ENCODE measurements at regions not wholly inside any gene's neighbourhood (a gene's known extent, or its start where the extent isn't known, plus 50 kb on each side); places are given as distances from the start of the nearest gene placed in this dataset.

DNA sequence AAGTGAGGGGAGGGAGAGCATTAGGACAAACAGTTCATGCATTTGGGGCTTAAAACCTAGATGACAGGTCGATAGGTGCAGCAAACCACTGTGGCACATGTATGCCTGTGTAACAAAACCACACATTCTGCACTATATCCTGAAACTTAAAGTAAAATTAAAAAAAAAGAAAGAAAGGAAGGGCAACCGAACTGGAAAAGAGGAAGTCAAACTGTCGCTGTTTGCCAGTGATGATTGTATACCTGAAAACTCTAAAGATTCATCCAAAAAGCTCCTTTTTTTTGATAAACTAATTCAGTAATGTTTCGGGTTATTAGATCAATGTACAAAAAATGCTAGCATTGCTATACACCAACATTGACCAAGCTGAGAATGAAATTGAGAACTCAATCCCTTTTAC is 259.0 kb upstream of the ALG10 start:
- H3K4me3 ChIP-seq = no peak overlapping the region
- H2AFZ ChIP-seq = no peak overlapping the region
- Mint-ChIP-seq H3K9me3 (no peaks in the 10 kb centered on the region), H3K36me3 (ENCODE audit: low read depth) (no peaks in the 10 kb centered on the region), H3K4me1 (no peaks in the 10 kb centered on the region), H3K4me3 (no peak overlapping the region), H3K27ac (no peak overlapping the region), H3K27me3 (ENCODE audit: insufficient read depth, low read depth, poor library complexity) (no peaks in the 10 kb centered on the region)
- no peaks in the 10 kb centered on the region for H3F3A ChIP-seq (replicated peaks; ENCODE audit: low read depth)
- no peaks in the 10 kb centered on the region for H3K27me3 ChIP-seq (ENCODE audit: insufficient read depth)
- no peaks in the 10 kb centered on the region for H3K9me2 ChIP-seq (ENCODE audit: insufficient read depth)
- H3K4me2 ChIP-seq = no peak overlapping the region
- no peak for ATAC-seq
- DNase-seq (ENCODE audit: low spot score) = no peak
- no peaks in the 10 kb centered on the region for H3K79me2 ChIP-seq (replicated peaks; ENCODE audit: insufficient read depth)
- no peaks in the 10 kb centered on the region for H4K20me1 ChIP-seq (replicated peaks; ENCODE audit: insufficient read depth)
- no peaks in the 10 kb centered on the region for H3K4me1 ChIP-seq (ENCODE audit: insufficient read depth)
- no peak overlapping the region for H3K27ac ChIP-seq (ENCODE audit: low read depth)
- TF ChIP-seq, protein P1, sequence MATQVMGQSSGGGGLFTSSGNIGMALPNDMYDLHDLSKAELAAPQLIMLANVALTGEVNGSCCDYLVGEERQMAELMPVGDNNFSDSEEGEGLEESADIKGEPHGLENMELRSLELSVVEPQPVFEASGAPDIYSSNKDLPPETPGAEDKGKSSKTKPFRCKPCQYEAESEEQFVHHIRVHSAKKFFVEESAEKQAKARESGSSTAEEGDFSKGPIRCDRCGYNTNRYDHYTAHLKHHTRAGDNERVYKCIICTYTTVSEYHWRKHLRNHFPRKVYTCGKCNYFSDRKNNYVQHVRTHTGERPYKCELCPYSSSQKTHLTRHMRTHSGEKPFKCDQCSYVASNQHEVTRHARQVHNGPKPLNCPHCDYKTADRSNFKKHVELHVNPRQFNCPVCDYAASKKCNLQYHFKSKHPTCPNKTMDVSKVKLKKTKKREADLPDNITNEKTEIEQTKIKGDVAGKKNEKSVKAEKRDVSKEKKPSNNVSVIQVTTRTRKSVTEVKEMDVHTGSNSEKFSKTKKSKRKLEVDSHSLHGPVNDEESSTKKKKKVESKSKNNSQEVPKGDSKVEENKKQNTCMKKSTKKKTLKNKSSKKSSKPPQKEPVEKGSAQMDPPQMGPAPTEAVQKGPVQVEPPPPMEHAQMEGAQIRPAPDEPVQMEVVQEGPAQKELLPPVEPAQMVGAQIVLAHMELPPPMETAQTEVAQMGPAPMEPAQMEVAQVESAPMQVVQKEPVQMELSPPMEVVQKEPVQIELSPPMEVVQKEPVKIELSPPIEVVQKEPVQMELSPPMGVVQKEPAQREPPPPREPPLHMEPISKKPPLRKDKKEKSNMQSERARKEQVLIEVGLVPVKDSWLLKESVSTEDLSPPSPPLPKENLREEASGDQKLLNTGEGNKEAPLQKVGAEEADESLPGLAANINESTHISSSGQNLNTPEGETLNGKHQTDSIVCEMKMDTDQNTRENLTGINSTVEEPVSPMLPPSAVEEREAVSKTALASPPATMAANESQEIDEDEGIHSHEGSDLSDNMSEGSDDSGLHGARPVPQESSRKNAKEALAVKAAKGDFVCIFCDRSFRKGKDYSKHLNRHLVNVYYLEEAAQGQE (IDR thresholded peaks at IDR 0.05; ENCODE audit: unreplicated experiment) = no peak
- TF ChIP-seq CREB1 (CRISPR knock-in tag; IDR thresholded peaks at IDR 0.05; ENCODE audit: low read depth) = no peak
- no peak for TF ChIP-seq STAT1 (IDR thresholded peaks at IDR 0.05; ENCODE audit: unreplicated experiment)
- no peaks in the 10 kb centered on the region for H3K36me3 ChIP-seq (ENCODE audit: insufficient read depth)

DNA sequence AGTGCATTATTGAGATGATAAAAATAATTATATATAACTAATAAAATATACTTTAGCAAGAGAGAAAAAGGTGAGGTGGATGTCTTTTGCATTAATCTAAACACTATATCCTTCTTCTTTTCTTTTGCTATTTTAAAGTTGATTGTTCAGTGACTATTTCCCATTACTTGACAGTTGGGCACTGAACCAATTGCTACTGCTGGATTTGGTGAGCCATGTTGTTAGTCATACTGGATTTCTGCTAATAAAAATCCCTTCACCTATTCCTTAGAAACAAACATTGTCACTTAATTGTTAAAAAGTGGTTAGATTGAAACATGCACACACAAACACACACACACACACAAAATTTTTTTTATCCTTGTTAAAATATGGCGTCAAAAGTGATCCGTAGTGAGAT is 251.6 kb upstream of the ALG10 start:
- no peak overlapping the region for H3K4me2 ChIP-seq
- H3K4me3 ChIP-seq = no peak overlapping the region
- no peak for DNase-seq (ENCODE audit: low spot score)
- Mint-ChIP-seq H3K9me3 (peaks cover 42% of the 10 kb centered on the region), H3K27me3 (ENCODE audit: insufficient read depth, low read depth, poor library complexity) (peaks cover 2% of the 10 kb centered on the region), H3K4me1 (no peaks in the 10 kb centered on the region), H3K36me3 (ENCODE audit: low read depth) (peaks cover 26% of the 10 kb centered on the region; the same call in 2 of the 3 replicates), H3K27ac (no peak overlapping the region), H3K4me3 (no peak overlapping the region)
- no peaks in the 10 kb centered on the region for H3F3A ChIP-seq (replicated peaks; ENCODE audit: low read depth)
- H3K27me3 ChIP-seq (ENCODE audit: insufficient read depth) = no peaks in the 10 kb centered on the region
- no peaks in the 10 kb centered on the region; the same call in 1 of the 2 replicates for H3K9me2 ChIP-seq (ENCODE audit: insufficient read depth)
- no peaks in the 10 kb centered on the region for H4K20me1 ChIP-seq (replicated peaks; ENCODE audit: insufficient read depth)
- TF ChIP-seq ZNF114 (CRISPR knock-in tag; IDR thresholded peaks at IDR 0.05) (no peak), NANOG (IDR thresholded peaks at IDR 0.05; ENCODE audit: borderline replicate concordance) (no peak), STAT1 (IDR thresholded peaks at IDR 0.05; ENCODE audit: unreplicated experiment) (no peak), EZH2 (IDR thresholded peaks at IDR 0.05; ENCODE audit: low read depth, unreplicated experiment) (no peak), JUNB (IDR thresholded peaks at IDR 0.05; ENCODE audit: unreplicated experiment) (no peak)
- TF ChIP-seq, protein P2, sequence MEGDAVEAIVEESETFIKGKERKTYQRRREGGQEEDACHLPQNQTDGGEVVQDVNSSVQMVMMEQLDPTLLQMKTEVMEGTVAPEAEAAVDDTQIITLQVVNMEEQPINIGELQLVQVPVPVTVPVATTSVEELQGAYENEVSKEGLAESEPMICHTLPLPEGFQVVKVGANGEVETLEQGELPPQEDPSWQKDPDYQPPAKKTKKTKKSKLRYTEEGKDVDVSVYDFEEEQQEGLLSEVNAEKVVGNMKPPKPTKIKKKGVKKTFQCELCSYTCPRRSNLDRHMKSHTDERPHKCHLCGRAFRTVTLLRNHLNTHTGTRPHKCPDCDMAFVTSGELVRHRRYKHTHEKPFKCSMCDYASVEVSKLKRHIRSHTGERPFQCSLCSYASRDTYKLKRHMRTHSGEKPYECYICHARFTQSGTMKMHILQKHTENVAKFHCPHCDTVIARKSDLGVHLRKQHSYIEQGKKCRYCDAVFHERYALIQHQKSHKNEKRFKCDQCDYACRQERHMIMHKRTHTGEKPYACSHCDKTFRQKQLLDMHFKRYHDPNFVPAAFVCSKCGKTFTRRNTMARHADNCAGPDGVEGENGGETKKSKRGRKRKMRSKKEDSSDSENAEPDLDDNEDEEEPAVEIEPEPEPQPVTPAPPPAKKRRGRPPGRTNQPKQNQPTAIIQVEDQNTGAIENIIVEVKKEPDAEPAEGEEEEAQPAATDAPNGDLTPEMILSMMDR (conservative IDR thresholded peaks at IDR 0.05; ENCODE audit: low read depth in 2 of 2) = no peak
- H3K4me1 ChIP-seq (ENCODE audit: insufficient read depth) = no peaks in the 10 kb centered on the region
- no peak overlapping the region for H2AFZ ChIP-seq
- H3K79me2 ChIP-seq (replicated peaks; ENCODE audit: insufficient read depth) = no peaks in the 10 kb centered on the region
- H3K27ac ChIP-seq (ENCODE audit: low read depth) = no peak overlapping the region
- no peaks in the 10 kb centered on the region for H3K36me3 ChIP-seq (ENCODE audit: insufficient read depth)
- no peak for ATAC-seq
